RWPE1 (cell line): ENCODE measurements at regions not wholly inside any gene's neighbourhood (a gene's known extent, or its start where the extent isn't known, plus 50 kb on each side); places are given as distances from the start of the nearest gene placed in this dataset.

Experiments
- CTCF ChIA-PET: fragments of 350-600 bp; sonication (Branson Sonifier 250); formaldehyde crosslinking; extraction: SDS; loops from one replicate; lab custom pipeline; 2021; lab: Yijun Ruan, JAX
- POLR2A ChIA-PET: fragments of 400-600 bp; formaldehyde crosslinking; extraction: SDS; loops from one replicate; lab custom pipeline; 2020; ENCODE audit warnings: antibody characterized with exemption; ENCODE audit not compliant: low non-redundant PET; lab: Yijun Ruan, JAX
- DNase-seq: peaks from one replicate; pipeline ENCODE4 v3.0.0; 2012; ENCODE audit warnings: low spot score
- H3K27ac ChIP-seq: fragments of 450-650 bp; 2 replicates; pipeline ENCODE4 v1.5.1; 2017
- CTCF ChIP-seq: fragments of 450-650 bp; conservative IDR thresholded peaks from 2 replicates; pipeline ENCODE4 v1.5.1; 2017; ENCODE audit warnings: low read depth, mild to moderate bottlenecking

- no peak for TF ChIP-seq CTCF
- no peak overlapping the region for H3K27ac ChIP-seq
- ChIA-PET CTCF (no interaction called here), POLR2A (no interaction called here)
- DNase-seq = no peak
Observed at GRCh38 chr2:12613137-12613835, 103.5 kb upstream of the TRIB2 start.

- no peak for DNase-seq
- no peak overlapping the region for H3K27ac ChIP-seq
- CTCF ChIA-PET = no interaction called here
- POLR2A ChIA-PET = no interaction called here
- TF ChIP-seq CTCF = no peak
Observed at GRCh38 chr2:12615509-12615908, 101.2 kb upstream of the TRIB2 start.

GRCh38 chr2:12616456-12617156, 100.1 kb upstream of the TRIB2 start:
- TF ChIP-seq CTCF = no peak
- H3K27ac ChIP-seq = no peak overlapping the region
- no peak for DNase-seq
- ChIA-PET POLR2A (no interaction called here), CTCF (interaction anchor here (0.6 kb wide), 1 partner anchor 465 kb away, joined by 3 read pairs; no protein-coding TSS in a partner anchor)

GRCh38 chr2:12617366-12617765, 99.4 kb upstream of the TRIB2 start:
- ChIA-PET POLR2A (no interaction called here), CTCF (interaction anchor here (0.6 kb wide), 1 partner anchor 466 kb away, joined by 3 read pairs; no protein-coding TSS in a partner anchor)
- no peak for DNase-seq
- no peak for TF ChIP-seq CTCF
- H3K27ac ChIP-seq = no peak overlapping the region

- POLR2A ChIA-PET = no interaction called here
Observed at GRCh38 chr2:12617853-12618252, 98.9 kb upstream of the TRIB2 start.

GRCh38 chr2:12618576-12618975, 98.2 kb upstream of the TRIB2 start:
- H3K27ac ChIP-seq = no peak overlapping the region
- POLR2A ChIA-PET = no interaction called here
- DNase-seq = no peak
- CTCF ChIA-PET = interaction anchor here (0.6 kb wide), 1 partner anchor 99 kb away, joined by 5 read pairs; no protein-coding TSS in a partner anchor
- TF ChIP-seq CTCF = no peak

More at GRCh38 chr2:12617853-12618252, 98.9 kb upstream of the TRIB2 start:
- H3K27ac ChIP-seq = no peak overlapping the region
- CTCF ChIA-PET = no interaction called here
- no peak for DNase-seq
- TF ChIP-seq CTCF = no peak
